B cell (primary cell): ENCODE measurements at regions not wholly inside any gene's neighbourhood (a gene's known extent, or its start where the extent isn't known, plus 50 kb on each side); places are given as distances from the start of the nearest gene placed in this dataset.

Source experiments
- ATAC-seq: fragments of 200-7000 bp; cut with Tn5 transposase; one replicate; pipeline ENCODE4 v1.10.0; 2021; ENCODE audit warnings: low read depth, mild to moderate bottlenecking, moderate number of reproducible peaks, moderate library complexity
- CTCF ChIA-PET: fragments of 350-600 bp; sonication (Branson Sonifier 250); formaldehyde crosslinking; loops from one replicate; lab custom pipeline; 2021; ENCODE audit warnings: antibody characterized with exemption, inconsistent platforms; lab: Charles Lee
- POLR2A ChIA-PET: fragments of 350-600 bp; sonication (Branson Sonifier 250); formaldehyde crosslinking; loops from one replicate; lab custom pipeline; 2021; ENCODE audit warnings: antibody characterized with exemption; lab: Charles Lee
- DNase-seq: peaks from one replicate; pipeline ENCODE4 v3.0.0; 2013
- H2AFZ ChIP-seq: 2 replicates; pipeline ENCODE4 v1.6.1; 2012; ENCODE audit warnings: mild to moderate bottlenecking, low read depth, low read length; ENCODE audit not compliant: insufficient read depth, poor library complexity, severe bottlenecking
- H3K27ac ChIP-seq, 2 donors: 1 replicate in 1 of 2; 2 replicates in 1 of 2; pipeline ENCODE4 v1.5.1; 2012 to 2013; ENCODE audit warnings: low read length in 2 of 2, mild to moderate bottlenecking in 2 of 2, moderate library complexity in 1 of 2
- H3K27me3 ChIP-seq, 4 experiments: fragments of 200-600 bp in 1 of 4; sonication (generic) in 1 of 4; replicated peaks in 1 of 4; 1 replicate in 2 of 4; 2 replicates in 2 of 4; pipeline versions ENCODE4 v1.6.1 to v1.7.0; 2013 to 2016; ENCODE audit warnings: low read length in 3 of 4, mild to moderate bottlenecking in 2 of 4, mixed read lengths in 1 of 4, moderate library complexity in 1 of 4; ENCODE audit not compliant: insufficient read depth in 4 of 4, control insufficient read depth in 3 of 4; ENCODE audit errors: control extremely low read depth in 1 of 4
- H3K36me3 ChIP-seq, 2 experiments: replicated peaks in 1 of 2; 1 replicate in 1 of 2; 2 replicates in 1 of 2; pipeline versions ENCODE4 v1.6.1 to v1.7.1; 2013; ENCODE audit warnings: low read length in 1 of 2; ENCODE audit not compliant: insufficient read depth in 2 of 2, control insufficient read depth in 1 of 2; ENCODE audit errors: control extremely low read depth in 1 of 2, extremely low read depth in 1 of 2
- H3K4me1 ChIP-seq, 2 donors: fragments of 200-600 bp in 1 of 2; sonication (generic) in 1 of 2; 1 replicate in 1 of 2; 2 replicates in 1 of 2; pipeline versions ENCODE4 v1.5.1 to v1.6.1; 2013 to 2017; ENCODE audit warnings: low read length in 2 of 2; ENCODE audit not compliant: control insufficient read depth in 2 of 2, insufficient read depth in 2 of 2
- H3K4me2 ChIP-seq: replicated peaks from 2 replicates; pipeline ENCODE3; 2012; ENCODE audit warnings: mild to moderate bottlenecking, low read depth, low read length; ENCODE audit not compliant: poor library complexity, severe bottlenecking
- H3K4me3 ChIP-seq, 5 experiments: fragments of 200-600 bp in 1 of 5; sonication (generic) in 1 of 5; 1 replicate in 3 of 5; 2 replicates in 2 of 5; pipeline versions ENCODE4 v1.5.1 to v1.7.0; 2011 to 2016; ENCODE audit warnings: low read length in 4 of 5, mild to moderate bottlenecking in 4 of 5, low read depth in 2 of 5, control low read depth in 1 of 5, moderate library complexity in 1 of 5; ENCODE audit not compliant: insufficient read depth in 1 of 5; ENCODE audit errors: control extremely low read depth in 1 of 5, extremely low read depth in 1 of 5
- H3K79me2 ChIP-seq: fragments of 200-600 bp; sonication (generic); one replicate; pipeline ENCODE4 v1.6.0; 2016; ENCODE audit warnings: low read length; ENCODE audit not compliant: control insufficient read depth, insufficient read depth
- H3K9ac ChIP-seq: fragments of 200-600 bp; sonication (generic); 2 replicates; pipeline ENCODE4 v1.6.1; 2017; ENCODE audit warnings: mild to moderate bottlenecking, low read length, moderate library complexity
- H3K9me3 ChIP-seq, 3 donors: one replicate each; pipeline versions ENCODE4 v1.6.1 to v1.7.1; 2013; ENCODE audit warnings: low read length in 2 of 3; ENCODE audit not compliant: control insufficient read depth in 2 of 3, insufficient read depth in 1 of 3; ENCODE audit errors: control extremely low read depth in 1 of 3
- H4K20me1 ChIP-seq: 2 replicates; pipeline ENCODE4 v1.6.0; 2012; ENCODE audit warnings: mild to moderate bottlenecking, low read length; ENCODE audit not compliant: insufficient read depth, control insufficient read depth, poor library complexity, severe bottlenecking
- H3K27ac Mint-ChIP-seq: one replicate; pipeline ENCODE4 v1.8.0; 2021; ENCODE audit warnings: mixed read lengths
- H3K27me3 Mint-ChIP-seq: one replicate; pipeline ENCODE4 v1.8.0; 2021; ENCODE audit warnings: mixed read lengths
- H3K4me1 Mint-ChIP-seq: one replicate; pipeline ENCODE4 v1.8.0; 2021; ENCODE audit warnings: mixed read lengths
- H3K4me3 Mint-ChIP-seq: one replicate; pipeline ENCODE4 v1.8.0; 2021; ENCODE audit warnings: mixed read lengths
- H3K9me3 Mint-ChIP-seq: one replicate; pipeline ENCODE4 v1.8.0; 2022; ENCODE audit warnings: mixed read lengths; ENCODE audit not compliant: insufficient read depth
- EZH2 ChIP-seq: IDR thresholded peaks from 2 replicates; pipeline ENCODE4 v1.6.1; 2012; ENCODE audit warnings: borderline replicate concordance, low read depth, mild to moderate bottlenecking, moderate library complexity, low read length; ENCODE audit not compliant: insufficient read depth, poor library complexity, severe bottlenecking
- WGBS: methylation state at CpG from one replicate; pipeline ENCODE4 v1.1.5; 2013; ENCODE audit warnings: missing lambda C conversion rate; ENCODE audit not compliant: insufficient coverage; 5-methylcytosine and 5-hydroxymethylcytosine counted together
- intact Hi-C: fragments of 100-400 bp; cut with micrococcal nuclease; formaldehyde crosslinking; loops from one replicate; pipeline ENCODE4 v1.10.0; 2022
- TF ChIP-seq, protein P1 (sequence below): fragments of 200-600 bp; IDR thresholded peaks from one replicate; pipeline ENCODE4 v1.8.0; 2022; ENCODE audit warnings: antibody characterized with exemption, mild to moderate bottlenecking

DNA sequence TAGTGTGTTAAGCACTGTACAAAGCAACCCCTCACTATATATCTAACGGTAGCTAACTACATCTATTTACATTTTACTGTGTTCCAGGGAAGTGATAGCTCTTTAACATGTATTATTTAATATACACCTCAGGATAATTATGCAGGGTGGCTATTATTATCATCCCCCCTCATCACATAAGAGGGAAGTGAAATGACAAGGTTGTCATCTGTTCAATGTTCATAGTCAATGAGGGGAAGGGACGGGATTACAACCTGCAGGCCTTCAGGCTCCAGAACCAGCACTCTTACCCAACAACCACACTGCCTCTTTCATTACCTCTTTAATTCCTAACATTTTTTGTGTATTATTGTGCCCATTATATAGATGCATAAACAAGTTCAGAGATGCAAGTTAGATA, 238.7 kb upstream of the ANO3 start:
- peaks cover 0 to 3% (median 0%) of the 10 kb centered on the region in 3 donors for H3K9me3 ChIP-seq
- no peak for DNase-seq
- H2AFZ ChIP-seq: no peak overlapping the region
- H4K20me1 ChIP-seq: no peaks in the 10 kb centered on the region
- no peak for ATAC-seq
- Mint-ChIP-seq H3K9me3 (no peaks in the 10 kb centered on the region), H3K27me3 (no peaks in the 10 kb centered on the region), H3K27ac (no peak overlapping the region), H3K4me3 (no peak overlapping the region), H3K4me1 (peaks cover 34% of the 10 kb centered on the region)
- no peak overlapping the region for H3K4me3 ChIP-seq
- WGBS: no CpG with 5 or more reads among the region's 2 CpGs
- H3K79me2 ChIP-seq: no peaks in the 10 kb centered on the region
- TF ChIP-seq, protein P1, sequence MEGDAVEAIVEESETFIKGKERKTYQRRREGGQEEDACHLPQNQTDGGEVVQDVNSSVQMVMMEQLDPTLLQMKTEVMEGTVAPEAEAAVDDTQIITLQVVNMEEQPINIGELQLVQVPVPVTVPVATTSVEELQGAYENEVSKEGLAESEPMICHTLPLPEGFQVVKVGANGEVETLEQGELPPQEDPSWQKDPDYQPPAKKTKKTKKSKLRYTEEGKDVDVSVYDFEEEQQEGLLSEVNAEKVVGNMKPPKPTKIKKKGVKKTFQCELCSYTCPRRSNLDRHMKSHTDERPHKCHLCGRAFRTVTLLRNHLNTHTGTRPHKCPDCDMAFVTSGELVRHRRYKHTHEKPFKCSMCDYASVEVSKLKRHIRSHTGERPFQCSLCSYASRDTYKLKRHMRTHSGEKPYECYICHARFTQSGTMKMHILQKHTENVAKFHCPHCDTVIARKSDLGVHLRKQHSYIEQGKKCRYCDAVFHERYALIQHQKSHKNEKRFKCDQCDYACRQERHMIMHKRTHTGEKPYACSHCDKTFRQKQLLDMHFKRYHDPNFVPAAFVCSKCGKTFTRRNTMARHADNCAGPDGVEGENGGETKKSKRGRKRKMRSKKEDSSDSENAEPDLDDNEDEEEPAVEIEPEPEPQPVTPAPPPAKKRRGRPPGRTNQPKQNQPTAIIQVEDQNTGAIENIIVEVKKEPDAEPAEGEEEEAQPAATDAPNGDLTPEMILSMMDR: no peak
- TF ChIP-seq EZH2: no peak
- intact Hi-C loops: no loop called here
- no peak overlapping the region for H3K27ac ChIP-seq
- no peak overlapping the region for H3K9ac ChIP-seq
- no peaks in the 10 kb centered on the region for H3K36me3 ChIP-seq
- ChIA-PET POLR2A (no interaction called here), CTCF (no interaction called here)
- no peaks in the 10 kb centered on the region for H3K27me3 ChIP-seq
- H3K4me1 ChIP-seq: peaks cover 11 to 29% of the 10 kb centered on the region in 2 donors
- peak overlapping the region; percentile 2 for H3K4me2 ChIP-seq

DNA sequence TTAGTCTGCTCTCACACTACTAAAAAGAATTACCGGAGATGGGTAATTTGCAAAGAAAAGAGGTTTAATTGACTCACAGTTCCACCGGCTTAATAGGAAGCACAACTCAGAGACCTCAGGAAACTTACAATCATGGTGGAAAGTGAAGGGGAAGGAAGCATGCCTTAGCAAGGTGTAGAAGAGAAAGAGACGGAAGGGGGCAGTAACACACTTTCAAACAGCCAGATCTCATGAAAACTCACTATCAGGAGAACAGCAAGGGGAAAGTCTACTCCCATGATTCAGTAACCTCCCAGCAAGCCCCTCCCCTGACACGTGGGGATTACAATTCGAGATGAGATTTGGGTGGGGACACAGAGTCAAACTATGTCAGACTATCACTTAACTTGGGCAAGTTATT, 236.6 kb upstream of the ANO3 start:
- no peak overlapping the region for H2AFZ ChIP-seq
- no peaks in the 10 kb centered on the region for H4K20me1 ChIP-seq
- H3K4me3 ChIP-seq: no peak overlapping the region
- CTCF ChIA-PET: no interaction called here
- no peaks in the 10 kb centered on the region for H3K9me3 Mint-ChIP-seq
- peaks cover 8 to 21% of the 10 kb centered on the region in 2 donors for H3K4me1 ChIP-seq
- no peak overlapping the region for H3K9ac ChIP-seq
- no peaks in the 10 kb centered on the region for H3K36me3 ChIP-seq
- peaks cover 31% of the 10 kb centered on the region for H3K4me1 Mint-ChIP-seq
- intact Hi-C loops: no loop called here
- DNase-seq (no peak), ATAC-seq (no peak)
- no peaks in the 10 kb centered on the region for H3K79me2 ChIP-seq
- no CpG with 5 or more reads among the region's 5 CpGs for WGBS
- POLR2A ChIA-PET: no interaction called here
- no peaks in the 10 kb centered on the region for H3K27me3 Mint-ChIP-seq
- peaks cover 0 to 3% (median 0%) of the 10 kb centered on the region in 3 donors for H3K9me3 ChIP-seq
- no peak overlapping the region for H3K27ac Mint-ChIP-seq
- TF ChIP-seq, protein P1: no peak
- no peak for TF ChIP-seq EZH2
- H3K4me2 ChIP-seq: no peak overlapping the region
- no peak overlapping the region for H3K27ac ChIP-seq
- no peaks in the 10 kb centered on the region for H3K27me3 ChIP-seq
- H3K4me3 Mint-ChIP-seq: no peak overlapping the region
